ENCODE measurements at regions not wholly inside any gene's neighbourhood (a gene's known extent, or its start where the extent isn't known, plus 50 kb on each side); places are given as distances from the start of the nearest gene placed in this dataset.

GRCh38 chr3:176969066-176969465, 228.2 kb downstream of the TBL1XR1 start:
- DNase-seq = no peak

GRCh38 chr3:176968631-176969030, 228.7 kb downstream of the TBL1XR1 start:
- no peak for DNase-seq

GRCh38 chr3:176967522-176967921, 229.8 kb downstream of the TBL1XR1 start:
- DNase-seq = no peak

GRCh38 chr3:176964661-176965060, 232.6 kb downstream of the TBL1XR1 start:
- no peak for DNase-seq

GRCh38 chr3:176961916-176962315, 235.4 kb downstream of the TBL1XR1 start:
- DNase-seq = peak; percentile 23

- DNase-seq = no peak
Observed at GRCh38 chr3:176959867-176960266, 237.4 kb downstream of the TBL1XR1 start.

- DNase-seq = no peak
Observed at GRCh38 chr3:176958560-176958959, 238.7 kb downstream of the TBL1XR1 start.

- DNase-seq = no peak
Observed at GRCh38 chr3:176954517-176954916, 242.8 kb downstream of the TBL1XR1 start.

GRCh38 chr3:176953106-176954060, 243.9 kb downstream of the TBL1XR1 start:
- DNase-seq = no peak

- no peak for DNase-seq
Observed at GRCh38 chr3:176951586-176952292, 245.5 kb downstream of the TBL1XR1 start.

- DNase-seq = no peak
Observed at GRCh38 chr3:176951144-176951543, 246.1 kb downstream of the TBL1XR1 start.

- DNase-seq = peak; percentile 23
Observed at GRCh38 chr3:176950743-176951142, 246.5 kb downstream of the TBL1XR1 start.

- no peak for DNase-seq
Observed at GRCh38 chr3:176948151-176948550, 249.1 kb downstream of the TBL1XR1 start.

GRCh38 chr3:176946202-176946601, 251.1 kb downstream of the TBL1XR1 start:
- DNase-seq = no peak

- no peak for DNase-seq
Observed at GRCh38 chr3:176942305-176942704, 255.0 kb downstream of the TBL1XR1 start.

- DNase-seq = no peak
Observed at GRCh38 chr3:176941689-176942088, 255.6 kb downstream of the TBL1XR1 start.

- peak; percentile 85 for DNase-seq
Observed at GRCh38 chr3:176939022-176939817, 258.1 kb downstream of the TBL1XR1 start.

GRCh38 chr3:176937994-176938393, 259.3 kb downstream of the TBL1XR1 start:
- no peak for DNase-seq

GRCh38 chr3:176937541-176937940, 259.7 kb downstream of the TBL1XR1 start:
- DNase-seq = no peak

GRCh38 chr3:176935194-176935888, 261.9 kb downstream of the TBL1XR1 start:
- DNase-seq = no peak

GRCh38 chr3:176934698-176935097, 262.6 kb downstream of the TBL1XR1 start:
- no peak for DNase-seq

GRCh38 chr3:176933704-176934103, 263.6 kb downstream of the TBL1XR1 start:
- DNase-seq = no peak

Measured in dermis blood vessel endothelial cell (primary cell).